Ishikawa (cell line): ENCODE measurements at regions not wholly inside any gene's neighbourhood (a gene's known extent, or its start where the extent isn't known, plus 50 kb on each side); places are given as distances from the start of the nearest gene placed in this dataset.

Experiments
- CEBPB ChIP-seq: IDR thresholded peaks from 2 replicates; pipeline ENCODE4 v1.6.1; 2012
- CREB1 ChIP-seq: IDR thresholded peaks from 2 replicates; pipeline ENCODE4 v1.6.1; 2012; ENCODE audit warnings: low read depth
- EGR1 ChIP-seq: IDR thresholded peaks from 2 replicates; pipeline ENCODE4 v1.6.1; 2012
- EP300 ChIP-seq: IDR thresholded peaks from 2 replicates; pipeline ENCODE4 v1.6.1; 2012; ENCODE audit warnings: borderline replicate concordance
- REST ChIP-seq: IDR thresholded peaks from 2 replicates; pipeline ENCODE4 v1.6.1; 2012; ENCODE audit warnings: low read depth, mild to moderate bottlenecking
- TAF1 ChIP-seq: IDR thresholded peaks from 2 replicates; pipeline ENCODE4 v1.6.1; 2012; ENCODE audit warnings: low read depth, mild to moderate bottlenecking

GRCh38 chr6:77019081-77019480 is 444.2 kb downstream of the HTR1B start:
- no peak for TF ChIP-seq CEBPB
- TF ChIP-seq CREB1: no peak
- TF ChIP-seq TAF1: no peak
- TF ChIP-seq EP300: no peak
- TF ChIP-seq EGR1: no peak
- no peak for TF ChIP-seq REST
